ENCODE measurements at regions not wholly inside any gene's neighbourhood (a gene's known extent, or its start where the extent isn't known, plus 50 kb on each side); places are given as distances from the start of the nearest gene placed in this dataset.

GRCh38 chr13:55214841-55215345 lies 1925.8 kb upstream of the PRR20A start:
- TF ChIP-seq CTCF (IDR thresholded peaks at IDR 0.05) (no peak), POLR2A (IDR thresholded peaks at IDR 0.05) (no peak)
